Stimulated activated naive CD8-positive, alpha-beta T cell treated with anti-CD3 and anti-CD28 coated beads, Interleukin-15, amount 100 ng/mL, for 72 hours (primary cell): ENCODE measurements at regions not wholly inside any gene's neighbourhood (a gene's known extent, or its start where the extent isn't known, plus 50 kb on each side); places are given as distances from the start of the nearest gene placed in this dataset.

Experiments used
- ATAC-seq: fragments of 150-1000 bp; cut with Tn5 transposase; 2 replicates; pipeline ENCODE4 v1.10.0; 2021; ENCODE audit warnings: mild to moderate bottlenecking, moderate library complexity
- DNase-seq, 2 donors: peaks; one replicate each; pipeline ENCODE4 v3.0.0; 2021 to 2022
- H3K27ac Mint-ChIP-seq, 2 donors: one replicate each; pipeline ENCODE4 v1.8.0; 2022; ENCODE audit warnings: mild to moderate bottlenecking in 2 of 2, mixed read lengths in 2 of 2, moderate library complexity in 2 of 2
- H3K27me3 Mint-ChIP-seq: one replicate; pipeline ENCODE4 v1.8.0; 2022; ENCODE audit warnings: mixed read lengths
- H3K4me1 Mint-ChIP-seq: one replicate; pipeline ENCODE4 v1.8.0; 2022; ENCODE audit warnings: mild to moderate bottlenecking, mixed read lengths
- H3K4me3 Mint-ChIP-seq, 2 donors: one replicate each; pipeline ENCODE4 v1.8.0; 2022; ENCODE audit warnings: mild to moderate bottlenecking in 2 of 2, mixed read lengths in 2 of 2, moderate library complexity in 1 of 2
- H3K9me3 Mint-ChIP-seq, 2 donors: one replicate each; pipeline ENCODE4 v1.8.0; 2022; ENCODE audit warnings: mixed read lengths in 2 of 2

DNA sequence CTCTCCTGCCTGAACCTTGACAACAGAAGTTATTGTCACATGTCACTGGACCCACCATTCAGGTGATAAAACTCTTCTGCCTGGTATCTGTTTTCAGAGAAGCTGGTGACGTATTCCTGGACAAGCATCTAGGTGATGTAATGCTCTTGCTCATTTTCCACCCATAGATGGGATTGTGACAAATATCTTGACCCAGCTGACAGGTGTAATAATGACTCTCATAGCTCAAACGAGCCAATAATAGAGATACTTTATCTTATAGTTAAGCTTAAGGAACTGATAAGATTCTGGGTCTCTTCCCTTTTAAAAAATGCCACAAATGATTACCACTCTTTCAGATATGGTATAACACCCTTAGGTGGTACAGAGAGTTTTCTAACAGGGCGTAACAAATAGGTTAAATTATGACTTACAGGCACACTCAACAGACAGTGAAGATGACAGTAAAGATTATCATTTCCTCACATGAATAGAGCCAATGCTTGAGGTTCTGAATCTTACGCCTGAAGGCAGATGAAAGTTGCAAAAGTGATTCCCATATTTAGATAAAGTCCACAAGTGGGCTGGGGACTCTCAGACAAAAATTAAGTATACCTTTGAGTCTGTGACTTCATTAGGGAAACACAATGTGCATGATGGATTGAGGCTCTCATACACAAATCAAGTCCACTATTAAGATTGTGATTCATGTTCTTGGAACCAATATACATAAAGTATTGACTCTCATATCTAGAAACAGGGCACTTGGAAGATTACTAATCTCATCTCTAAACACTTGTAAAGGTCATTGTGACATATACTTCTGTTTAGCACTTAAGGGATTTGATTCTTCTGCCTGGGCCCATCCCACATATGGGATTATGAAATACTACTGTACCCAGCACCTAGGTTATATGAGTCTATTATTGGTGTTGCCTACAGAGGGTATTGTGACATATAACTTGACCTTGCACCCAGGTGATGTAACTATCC is 326.0 kb downstream of the RPS4Y2 start:
- DNase-seq (no peak), ATAC-seq (peak; percentile 70)
- Mint-ChIP-seq H3K27ac (peak overlapping the region in 1 of 2 donors; percentile 64), H3K27me3 (no peaks in the 10 kb centered on the region), H3K9me3 (peaks cover 6 to 16% of the 10 kb centered on the region in 2 donors), H3K4me1 (no peaks in the 10 kb centered on the region), H3K4me3 (no peak overlapping the region)

DNA sequence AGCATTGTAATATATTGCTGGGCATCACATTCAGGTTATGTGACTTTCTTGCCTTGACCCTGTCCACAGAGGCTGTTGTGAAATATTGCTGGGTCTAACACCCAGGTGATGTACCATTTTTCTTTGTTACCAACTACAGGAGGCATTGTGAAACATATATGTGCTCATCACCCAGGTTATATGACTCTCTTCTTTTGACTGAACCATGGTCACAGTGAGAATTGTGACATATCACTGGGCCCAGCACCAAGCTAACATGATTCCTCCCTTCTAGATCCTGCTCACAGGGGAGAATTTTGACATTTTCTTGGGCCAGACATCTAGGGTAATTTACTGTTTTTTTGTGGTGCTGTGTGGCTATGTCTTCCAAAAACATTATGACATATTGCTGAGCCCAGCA is 326.7 kb downstream of the RPS4Y2 start:
- peaks cover 11 to 20% of the 10 kb centered on the region in 2 donors for H3K9me3 Mint-ChIP-seq
- no peak overlapping the region for H3K4me3 Mint-ChIP-seq
- no peaks in the 10 kb centered on the region for H3K27me3 Mint-ChIP-seq
- DNase-seq (no peak), ATAC-seq (peak; percentile 72)
- peak overlapping the region in 1 of 2 donors; percentile 64 for H3K27ac Mint-ChIP-seq
- no peaks in the 10 kb centered on the region for H3K4me1 Mint-ChIP-seq

DNA sequence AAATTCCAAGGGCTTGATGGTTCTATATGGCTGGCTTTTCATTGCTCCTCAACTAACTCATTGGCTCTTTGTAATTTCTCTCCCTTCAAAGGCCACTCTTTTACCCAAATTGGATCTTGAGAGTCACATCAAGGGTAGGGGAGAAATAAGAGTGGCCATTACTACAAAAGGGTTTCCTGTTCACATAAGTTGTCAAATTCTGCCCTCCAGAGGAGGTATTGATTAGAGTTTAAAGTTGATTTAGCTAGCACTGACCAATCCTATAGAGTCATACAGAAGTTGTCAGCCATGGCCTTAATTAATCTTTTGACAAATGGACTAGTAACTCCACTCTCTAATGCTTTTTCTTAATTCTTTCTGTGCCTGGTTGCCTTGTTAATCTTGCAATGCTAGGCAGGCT is 336.0 kb downstream of the RPS4Y2 start:
- ATAC-seq (peak; percentile 76), DNase-seq (no peak)
- Mint-ChIP-seq H3K9me3 (peaks cover 7 to 10% of the 10 kb centered on the region in 2 donors), H3K27me3 (no peaks in the 10 kb centered on the region), H3K4me3 (no peak overlapping the region), H3K4me1 (no peaks in the 10 kb centered on the region), H3K27ac (no peak overlapping the region)

DNA sequence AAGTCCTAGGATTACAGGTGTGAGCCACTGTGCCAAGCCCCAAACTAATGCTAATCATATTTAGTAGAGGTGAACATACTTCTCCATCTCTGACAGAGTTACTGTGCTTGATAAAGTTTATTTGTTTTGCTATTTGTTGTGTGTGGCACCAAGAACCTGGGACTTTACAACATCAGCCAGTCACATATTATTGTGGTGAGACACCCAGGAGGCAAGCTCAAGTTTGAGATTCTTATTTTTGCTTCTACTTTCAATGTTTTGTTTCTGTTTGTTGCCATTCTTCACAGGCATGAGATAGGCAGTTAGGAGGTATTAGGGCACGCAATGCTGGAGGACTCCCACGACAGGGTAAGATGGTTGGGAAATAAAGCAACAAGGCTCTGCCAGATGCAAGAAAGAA is 346.6 kb downstream of the RPS4Y2 start:
- peaks cover 0 to 9% of the 10 kb centered on the region in 2 donors for H3K9me3 Mint-ChIP-seq
- ATAC-seq (no peak), DNase-seq (no peak)
- H3K27me3 Mint-ChIP-seq, result no peaks in the 10 kb centered on the region
- no peak overlapping the region for H3K4me3 Mint-ChIP-seq
- H3K4me1 Mint-ChIP-seq, result peaks cover 12% of the 10 kb centered on the region
- H3K27ac Mint-ChIP-seq, result no peak overlapping the region

DNA sequence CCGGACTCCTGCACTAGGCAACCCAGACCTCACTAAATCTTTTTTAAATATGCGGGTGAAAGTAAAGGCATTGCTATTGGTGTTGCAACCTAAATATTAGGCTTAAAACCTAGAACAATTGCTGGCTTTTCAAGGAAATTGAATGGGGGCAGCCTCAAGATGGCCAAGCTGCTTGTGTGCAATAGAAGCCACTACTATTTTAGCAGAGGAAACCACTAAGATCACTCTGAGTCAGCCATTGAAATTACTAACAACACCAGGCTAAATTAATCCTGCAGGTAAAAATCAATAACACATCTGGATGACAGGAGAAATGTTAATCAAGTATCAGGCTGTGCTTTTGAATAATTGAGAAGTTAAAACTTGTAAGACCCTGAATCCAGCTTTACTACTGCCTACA is 348.0 kb downstream of the RPS4Y2 start:
- no peaks in the 10 kb centered on the region for H3K27me3 Mint-ChIP-seq
- DNase-seq, result no peak
- peaks cover 12% of the 10 kb centered on the region for H3K4me1 Mint-ChIP-seq
- no peak overlapping the region for H3K27ac Mint-ChIP-seq
- no peak overlapping the region for H3K4me3 Mint-ChIP-seq
- ATAC-seq, result peak; percentile 71
- peaks cover 0 to 9% of the 10 kb centered on the region in 2 donors for H3K9me3 Mint-ChIP-seq

DNA sequence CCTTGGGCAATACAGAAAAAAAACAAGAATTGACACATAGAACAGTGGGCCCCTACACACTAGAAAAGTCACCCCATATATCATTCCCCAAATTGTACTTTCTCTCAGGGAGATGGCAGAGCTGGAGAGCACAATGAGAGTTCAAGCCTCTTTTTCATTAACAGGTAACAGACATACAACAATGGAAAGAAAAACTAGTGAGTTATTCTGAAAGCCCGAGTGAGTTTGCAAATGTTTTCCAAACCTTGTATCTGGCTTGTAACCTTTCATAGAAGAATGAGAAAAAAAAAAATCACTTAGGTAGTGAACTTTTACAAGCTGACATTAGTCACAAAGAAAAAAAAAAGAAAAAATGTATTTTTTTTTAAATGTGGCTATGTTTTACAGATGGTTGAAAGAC is 349.6 kb downstream of the RPS4Y2 start:
- Mint-ChIP-seq H3K4me3 (no peak overlapping the region), H3K27ac (no peak overlapping the region), H3K27me3 (no peaks in the 10 kb centered on the region), H3K9me3 (peaks cover 0 to 9% of the 10 kb centered on the region in 2 donors), H3K4me1 (peaks cover 12% of the 10 kb centered on the region)
- DNase-seq, result no peak
- ATAC-seq, result no peak

DNA sequence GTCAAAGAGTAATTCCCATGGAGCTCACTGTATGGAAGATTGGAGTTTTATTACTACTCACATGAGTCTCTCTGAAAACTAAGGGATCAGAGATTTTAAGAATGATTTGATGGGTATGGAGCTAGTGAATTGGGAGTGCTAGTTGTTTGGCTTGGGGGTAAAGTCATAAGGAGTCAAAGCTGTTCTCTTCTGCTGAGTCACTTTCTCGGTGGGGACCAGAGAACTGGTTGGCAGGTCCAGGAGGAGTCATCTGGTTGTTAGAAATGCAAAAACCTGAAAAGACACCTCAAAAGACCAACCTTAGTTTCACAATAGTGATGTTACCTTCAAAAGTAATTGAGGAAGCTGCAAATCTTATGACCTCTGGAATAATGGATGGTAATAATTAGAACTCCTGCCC is 355.4 kb downstream of the RPS4Y2 start:
- Mint-ChIP-seq H3K9me3 (peaks cover 6 to 12% of the 10 kb centered on the region in 2 donors), H3K4me1 (no peaks in the 10 kb centered on the region), H3K4me3 (no peak overlapping the region), H3K27me3 (no peaks in the 10 kb centered on the region), H3K27ac (no peak overlapping the region)
- ATAC-seq (peak; percentile 67), DNase-seq (no peak)

DNA sequence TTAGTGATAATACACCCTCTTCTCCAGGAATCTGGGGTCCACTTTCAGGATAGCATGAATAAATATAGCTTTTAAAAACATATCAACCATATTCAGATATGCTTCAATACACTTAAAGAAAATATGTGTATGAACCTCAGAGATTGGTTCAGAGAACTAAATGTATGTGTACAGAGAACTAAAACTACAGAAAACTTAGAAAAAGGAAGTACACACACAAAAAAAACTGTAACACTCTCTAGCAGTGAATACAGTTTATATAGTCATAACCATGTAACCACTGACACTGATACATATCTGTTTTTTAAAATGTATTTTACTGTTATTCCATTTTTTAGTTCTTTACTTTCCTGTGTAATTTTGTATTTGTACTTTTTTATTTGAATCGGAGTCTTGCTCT is 365.2 kb downstream of the RPS4Y2 start:
- Mint-ChIP-seq H3K4me1 (no peaks in the 10 kb centered on the region), H3K27ac (no peak overlapping the region), H3K4me3 (no peak overlapping the region), H3K27me3 (no peaks in the 10 kb centered on the region), H3K9me3 (no peaks in the 10 kb centered on the region)
- DNase-seq (no peak), ATAC-seq (no peak)

DNA sequence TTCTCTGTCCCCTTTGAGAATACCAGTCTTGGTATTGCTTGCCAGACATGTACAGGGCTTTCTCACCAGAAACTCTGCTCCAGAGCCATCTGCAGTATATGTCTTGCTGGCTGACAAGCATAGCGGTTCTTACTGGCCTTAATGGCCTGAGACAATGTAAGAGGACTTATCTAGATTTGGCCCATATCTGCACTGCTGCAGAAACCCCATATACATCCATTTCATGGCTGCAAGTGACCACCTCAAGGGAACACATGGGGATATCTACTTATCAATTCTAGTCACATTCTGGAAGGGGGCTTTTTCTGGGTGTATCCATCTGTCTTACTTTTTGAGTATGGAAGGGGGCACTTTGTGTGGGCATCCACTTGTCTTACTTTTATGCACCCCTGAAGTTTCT is 375.5 kb upstream of the RBMY1B start:
- Mint-ChIP-seq H3K9me3 (peaks cover 0 to 6% of the 10 kb centered on the region in 2 donors), H3K27ac (no peak overlapping the region), H3K27me3 (no peaks in the 10 kb centered on the region), H3K4me1 (no peaks in the 10 kb centered on the region), H3K4me3 (no peak overlapping the region)
- DNase-seq (no peak), ATAC-seq (no peak)

DNA sequence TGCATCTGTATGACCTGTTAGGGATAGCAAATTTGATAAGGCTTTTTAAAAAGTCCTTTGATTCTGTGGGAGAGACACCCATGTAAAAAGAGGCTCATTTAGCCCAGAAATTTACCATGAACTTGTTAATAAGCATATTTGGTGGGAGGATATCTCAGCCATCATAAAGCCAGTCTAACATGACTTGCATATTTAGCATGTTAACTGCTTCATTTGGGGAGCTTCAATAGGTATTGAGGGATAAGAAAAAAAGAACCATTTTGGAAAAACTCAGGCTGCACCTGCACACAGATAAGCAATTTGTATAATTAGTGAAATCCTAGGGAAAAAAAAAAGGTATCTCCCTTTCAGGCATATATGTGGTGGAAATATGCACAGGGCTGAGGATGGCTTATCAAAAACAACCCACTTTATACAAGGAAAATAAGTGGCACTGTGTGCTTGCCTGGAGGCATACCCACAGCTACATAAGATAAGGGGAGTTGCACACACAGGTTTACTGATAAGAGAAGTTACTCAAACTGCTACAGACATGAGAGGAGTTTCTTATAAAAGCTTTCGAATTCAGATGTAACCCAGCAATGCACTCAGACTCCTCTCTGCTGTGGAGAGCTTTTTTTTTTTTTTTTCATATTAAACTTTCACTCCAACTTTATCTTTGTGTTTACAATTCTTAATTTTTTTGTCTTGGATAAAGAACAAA is 372.9 kb upstream of the RBMY1B start:
- Mint-ChIP-seq H3K27me3 (no peaks in the 10 kb centered on the region), H3K4me1 (no peaks in the 10 kb centered on the region), H3K9me3 (no peaks in the 10 kb centered on the region), H3K4me3 (no peak overlapping the region), H3K27ac (no peak overlapping the region)
- DNase-seq, result no peak
- ATAC-seq, result no peak

DNA sequence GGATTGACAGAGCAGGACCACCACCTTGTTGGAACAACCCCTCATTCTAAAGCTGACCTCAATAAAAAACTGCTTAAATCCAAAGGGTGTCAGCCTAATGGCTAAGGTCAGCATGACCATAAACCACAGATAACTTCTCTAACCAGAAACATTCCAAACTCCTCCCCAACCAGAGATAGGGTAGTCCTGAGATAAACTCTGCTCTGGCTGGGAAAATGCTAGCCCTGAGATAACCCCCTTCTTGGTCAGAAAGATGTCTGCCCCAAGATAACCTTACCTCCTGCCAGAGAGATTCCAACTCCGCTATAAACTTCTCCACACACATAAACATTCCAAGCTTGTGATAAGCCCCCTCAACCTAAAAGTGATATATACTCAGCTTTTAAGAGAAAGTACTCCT is 364.8 kb upstream of the RBMY1B start:
- ATAC-seq (no peak), DNase-seq (no peak)
- no peaks in the 10 kb centered on the region for H3K27me3 Mint-ChIP-seq
- H3K4me3 Mint-ChIP-seq, result no peak overlapping the region
- no peak overlapping the region for H3K27ac Mint-ChIP-seq
- H3K9me3 Mint-ChIP-seq, result no peaks in the 10 kb centered on the region
- H3K4me1 Mint-ChIP-seq, result no peaks in the 10 kb centered on the region

DNA sequence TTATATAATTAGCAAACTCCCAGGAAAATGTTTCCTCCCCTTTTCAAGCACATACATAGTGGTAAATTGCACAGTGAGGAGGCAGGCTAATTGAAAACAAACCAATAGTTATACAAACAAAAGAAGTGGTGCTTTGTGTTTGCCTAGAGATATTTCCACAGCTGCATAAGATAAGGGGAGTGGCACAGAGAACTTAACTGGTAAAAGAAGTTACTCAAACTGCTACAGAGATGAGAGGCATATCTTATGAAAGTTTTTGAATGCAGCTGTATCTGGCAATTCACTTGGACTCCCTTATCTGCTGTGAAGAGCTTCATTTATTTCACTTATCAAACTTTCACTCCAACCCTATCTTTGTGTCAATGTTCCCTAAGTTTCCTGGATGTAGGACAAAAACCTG is 361.2 kb upstream of the RBMY1B start:
- no peak overlapping the region for H3K27ac Mint-ChIP-seq
- H3K4me1 Mint-ChIP-seq, result no peaks in the 10 kb centered on the region
- ATAC-seq (no peak), DNase-seq (no peak)
- H3K4me3 Mint-ChIP-seq, result no peak overlapping the region
- no peaks in the 10 kb centered on the region for H3K27me3 Mint-ChIP-seq
- peaks cover 0 to 5% of the 10 kb centered on the region in 2 donors for H3K9me3 Mint-ChIP-seq

DNA sequence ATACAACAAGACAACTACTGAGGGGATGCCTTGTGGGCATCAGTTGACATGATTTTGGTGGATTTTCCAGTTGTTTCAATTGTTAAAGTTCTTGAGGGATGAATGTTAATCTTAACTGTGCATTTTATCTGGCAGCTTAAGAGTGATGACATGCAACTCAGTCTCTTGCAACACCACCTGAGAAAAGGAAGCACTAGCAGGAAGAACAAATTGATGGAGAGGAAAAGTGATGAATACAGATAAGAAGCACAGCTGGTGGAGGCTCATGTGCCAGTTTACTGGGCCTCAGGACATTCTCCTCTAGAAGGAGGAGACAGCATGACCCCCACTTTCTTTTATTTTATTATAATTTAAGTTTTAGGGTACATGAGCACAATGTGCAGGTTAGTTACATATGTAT is 341.3 kb upstream of the RBMY1B start:
- Mint-ChIP-seq H3K4me3 (no peak overlapping the region), H3K4me1 (no peaks in the 10 kb centered on the region), H3K27ac (peak overlapping the region in 1 of 2 donors; percentile 72), H3K9me3 (peaks cover 12 to 15% of the 10 kb centered on the region in 2 donors), H3K27me3 (no peaks in the 10 kb centered on the region)
- no peak for ATAC-seq
- DNase-seq, result no peak

DNA sequence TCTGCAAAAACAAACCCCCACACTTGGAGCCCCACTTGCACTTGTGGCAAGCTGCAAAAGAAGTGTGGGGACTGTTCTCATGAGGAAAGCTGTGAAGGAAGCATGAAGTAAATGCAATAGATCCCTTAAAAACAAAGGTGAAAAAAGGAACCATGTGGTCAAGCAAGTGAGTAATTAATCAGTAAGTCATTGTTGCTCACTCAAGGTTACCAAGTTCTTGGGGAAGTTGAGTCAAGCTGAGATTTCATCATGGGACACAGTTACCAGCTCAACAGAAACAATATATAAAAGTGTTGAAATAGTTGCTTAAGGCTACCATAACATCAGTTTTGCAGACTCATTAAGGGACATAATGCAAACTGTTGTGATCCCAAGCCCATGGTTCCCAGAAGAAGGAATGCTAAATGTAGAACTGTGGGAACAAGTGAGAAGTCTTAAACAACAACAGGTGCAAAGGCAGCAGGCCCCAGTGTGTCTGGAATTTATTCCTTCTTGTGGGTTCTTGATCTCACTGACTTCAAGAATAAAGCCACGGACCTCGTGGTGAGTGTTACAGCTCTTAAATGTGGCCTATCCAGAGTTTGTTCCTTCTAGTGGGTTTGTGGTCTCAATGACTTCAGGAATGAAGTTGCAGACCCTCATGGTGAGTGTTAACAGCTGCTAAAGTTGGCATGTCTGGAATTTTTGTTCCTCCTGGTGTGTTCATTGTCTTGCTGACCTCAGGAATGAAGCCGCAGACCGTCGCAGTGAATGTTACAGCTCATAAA is 336.3 kb upstream of the RBMY1B start:
- Mint-ChIP-seq H3K27me3 (no peaks in the 10 kb centered on the region), H3K9me3 (peaks cover 4 to 7% of the 10 kb centered on the region in 2 donors), H3K27ac (no peak overlapping the region), H3K4me1 (peaks cover 7% of the 10 kb centered on the region), H3K4me3 (no peak overlapping the region)
- no peak for ATAC-seq
- no peak for DNase-seq

DNA sequence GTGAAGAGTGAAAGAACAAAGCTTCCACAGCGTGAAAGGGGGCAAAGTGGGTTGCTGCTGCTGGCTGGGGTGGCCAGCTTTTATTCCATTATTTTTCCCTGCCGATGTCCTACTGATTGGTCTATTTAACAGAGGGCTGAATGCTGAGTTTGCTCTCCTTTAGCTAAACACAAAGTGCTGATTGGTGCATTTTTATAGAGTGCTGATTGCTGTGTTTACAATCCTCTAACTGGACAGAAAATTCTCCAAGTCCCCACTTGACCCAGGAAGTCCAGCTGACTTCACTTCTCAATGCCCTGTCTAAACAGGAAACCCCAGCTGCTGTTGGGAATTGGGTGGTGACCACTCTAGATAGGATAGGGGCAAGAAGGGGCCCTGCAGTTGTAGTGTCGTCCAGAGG is 335.6 kb upstream of the RBMY1B start:
- ATAC-seq (no peak), DNase-seq (no peak)
- no peak overlapping the region for H3K27ac Mint-ChIP-seq
- H3K27me3 Mint-ChIP-seq, result no peaks in the 10 kb centered on the region
- peaks cover 7% of the 10 kb centered on the region for H3K4me1 Mint-ChIP-seq
- peaks cover 4 to 7% of the 10 kb centered on the region in 2 donors for H3K9me3 Mint-ChIP-seq
- H3K4me3 Mint-ChIP-seq, result no peak overlapping the region
